A549 (cell line): ENCODE measurements at regions not wholly inside any gene's neighbourhood (a gene's known extent, or its start where the extent isn't known, plus 50 kb on each side); places are given as distances from the start of the nearest gene placed in this dataset.
A peak's percentile ranks its signal among the peaks of the same experiment; 100 is the strongest.

ENCODE experiments used
- ATAC-seq, 2 experiments: fragments of 200-7000 bp in 1 of 2; fragments of >200 bp in 1 of 2; cut with Nextera tagmentation in 1 of 2; cut with Tn5 transposase in 1 of 2; 3 replicates each; pipeline versions ENCODE4 v1.8.0 to v1.9.1; 2018 to 2020; ENCODE audit warnings: mild to moderate bottlenecking in 1 of 2, moderate library complexity in 1 of 2
- CTCF ChIA-PET: fragments of 300-600 bp; sonication (Branson Sonifier 250); formaldehyde crosslinking; extraction: SDS; loops from one replicate; lab custom pipeline; 2021; ENCODE audit warnings: antibody characterized with exemption, inconsistent platforms; lab: Yijun Ruan, JAX
- POLR2A ChIA-PET: fragments of 350-600 bp; formaldehyde crosslinking; extraction: SDS; loops from one replicate; lab custom pipeline; 2021; ENCODE audit warnings: antibody characterized with exemption, inconsistent platforms; lab: Yijun Ruan, JAX
- DNase-seq, 2 experiments: peaks; one replicate each; pipeline versions ENCODE4 v3.0.0 to v3.0.0-alpha.2; 2011 to 2016; ENCODE audit warnings: low read depth in 1 of 2, low spot score in 1 of 2
- FAIRE-seq: peaks from 2 replicates; lab custom pipeline; 2011; peaks lifted over from hg19 to GRCh38; lab: Jason Lieb, UNC
- H3K27ac ChIP-seq, 2 experiments: fragments of >200 bp; sonication (Bioruptor Twin); formaldehyde crosslinking; 3 replicates each; pipeline ENCODE4 v1.5.1; 2016 to 2017
- H3K4me1 ChIP-seq: fragments of >200 bp; sonication (Bioruptor Twin); formaldehyde crosslinking; 3 replicates; pipeline ENCODE4 v1.6.1; 2016
- H3K4me2 ChIP-seq: fragments of >200 bp; sonication (Bioruptor Twin); formaldehyde crosslinking; 3 replicates; pipeline ENCODE4 v1.6.1; 2016
- H3K4me3 ChIP-seq: fragments of >200 bp; sonication (Bioruptor Twin); formaldehyde crosslinking; 3 replicates; pipeline ENCODE4 v1.5.1; 2016
- H3K9me3 ChIP-seq: fragments of >200 bp; sonication (Bioruptor Twin); formaldehyde crosslinking; 3 replicates; pipeline ENCODE4 v1.6.1; 2016
- CBX2 ChIP-seq: fragments of 200-600 bp; sonication (generic); IDR thresholded peaks from 2 replicates; pipeline ENCODE4 v1.6.1; 2016; ENCODE audit warnings: low read depth, mild to moderate bottlenecking, borderline replicate concordance
- CBX8 ChIP-seq: fragments of 200-600 bp; sonication (generic); IDR thresholded peaks from 2 replicates; pipeline ENCODE4 v1.6.1; 2016
- CEBPB ChIP-seq, 2 experiments: fragments of >200 bp in 1 of 2; sonication (Bioruptor Twin) in 1 of 2; formaldehyde crosslinking in 1 of 2; IDR thresholded peaks; 2 replicates each; pipeline ENCODE4 v1.6.1; 2012 to 2016
- CHD4 ChIP-seq: fragments of 200-600 bp; sonication (generic); IDR thresholded peaks from 2 replicates; pipeline ENCODE4 v1.6.1; 2016; ENCODE audit warnings: antibody characterized with exemption, mild to moderate bottlenecking, borderline replicate concordance
- EP300 ChIP-seq, 2 experiments: fragments of >200 bp; sonication (Bioruptor Twin); formaldehyde crosslinking; IDR thresholded peaks; 2 replicates in 1 of 2; 3 replicates in 1 of 2; pipeline ENCODE4 v1.6.1; 2016 to 2017
- FOSB ChIP-seq: fragments of 250-450 bp; sonication (Bioruptor Pico); IDR thresholded peaks from 2 replicates; pipeline ENCODE4 v1.5.0; 2020; ENCODE audit warnings: mild to moderate bottlenecking, moderate library complexity
- GATA3 ChIP-seq: IDR thresholded peaks from 2 replicates; pipeline ENCODE4 v1.6.1; 2012; ENCODE audit warnings: borderline replicate concordance
- HOXA7 ChIP-seq: fragments of 250-450 bp; sonication (Bioruptor Pico); IDR thresholded peaks from 2 replicates; pipeline ENCODE4 v1.5.0; 2020; ENCODE audit warnings: mild to moderate bottlenecking, moderate library complexity
- MAFK ChIP-seq: fragments of 450-650 bp; IDR thresholded peaks from 2 replicates; pipeline ENCODE4 v1.6.1; 2014; ENCODE audit not compliant: partially characterized antibody
- MAZ ChIP-seq: fragments of 150-350 bp; IDR thresholded peaks from 2 replicates; pipeline ENCODE4 v1.6.1; 2014; ENCODE audit warnings: antibody characterized with exemption, low read depth, low read length, borderline replicate concordance
- NFE2L2 ChIP-seq: fragments of 150-350 bp; conservative IDR thresholded peaks from 2 replicates; pipeline ENCODE4 v1.6.1; 2014; ENCODE audit warnings: low read length
- POLR2A ChIP-seq: IDR thresholded peaks from 2 replicates; pipeline ENCODE4 v1.6.1; 2012; ENCODE audit warnings: mild to moderate bottlenecking, low read length
- POLR2AphosphoS2 ChIP-seq: conservative IDR thresholded peaks from 2 replicates; pipeline ENCODE4 v1.6.1; 2012; ENCODE audit warnings: low read length, improper control_type of control experiment, inconsistent platforms
- RAD21 ChIP-seq, 2 experiments: fragments of >200 bp in 1 of 2; sonication (Bioruptor Twin) in 1 of 2; formaldehyde crosslinking in 1 of 2; IDR thresholded peaks in 1 of 2; conservative IDR thresholded peaks in 1 of 2; 2 replicates in 1 of 2; 3 replicates in 1 of 2; pipeline ENCODE4 v1.6.1; 2012 to 2018; ENCODE audit warnings: inconsistent platforms in 1 of 2
- RFX5 ChIP-seq: fragments of 450-650 bp; IDR thresholded peaks from 2 replicates; pipeline ENCODE4 v1.7.1; 2014; ENCODE audit warnings: antibody characterized with exemption, mild to moderate bottlenecking, moderate library complexity
- SMC3 ChIP-seq: fragments of >200 bp; sonication (Bioruptor Twin); formaldehyde crosslinking; IDR thresholded peaks from 3 replicates; pipeline ENCODE4 v1.6.1; 2018; ENCODE audit warnings: inconsistent platforms
- TFCP2L1 ChIP-seq: fragments of 250-450 bp; sonication (Bioruptor Pico); IDR thresholded peaks from 2 replicates; pipeline ENCODE4 v1.5.0; 2021; ENCODE audit warnings: mild to moderate bottlenecking
- TP53 ChIP-seq: fragments of 250-450 bp; sonication (Bioruptor Pico); IDR thresholded peaks from 2 replicates; pipeline ENCODE4 v1.5.0; 2021; ENCODE audit warnings: mild to moderate bottlenecking, moderate library complexity
- ZNF302 ChIP-seq: fragments of 250-450 bp; sonication (Bioruptor Pico); IDR thresholded peaks from 2 replicates; pipeline ENCODE4 v1.9.0; 2021; ENCODE audit warnings: inconsistent platforms, mild to moderate bottlenecking, moderate library complexity
- WGBS: methylation state at CpG from one replicate; pipeline ENCODE4 v1.1.6; 2017; ENCODE audit errors: missing lambda C conversion rate; 5-methylcytosine and 5-hydroxymethylcytosine counted together
- TF ChIP-seq, protein P1 (sequence below): IDR thresholded peaks from 2 replicates; pipeline ENCODE4 v1.6.1; 2012
- TF ChIP-seq, protein P2 (sequence below): fragments of >200 bp; sonication (Bioruptor Twin); formaldehyde crosslinking; IDR thresholded peaks from 2 replicates; pipeline ENCODE4 v1.6.1; 2016
- TF ChIP-seq, protein P3 (sequence below): fragments of >200 bp; sonication (Bioruptor Twin); formaldehyde crosslinking; IDR thresholded peaks from 3 replicates; pipeline ENCODE4 v1.5.1; 2016
- TF ChIP-seq, protein P4 (sequence below): fragments of >200 bp; sonication (Bioruptor Twin); formaldehyde crosslinking; IDR thresholded peaks from 3 replicates; pipeline ENCODE4 v1.6.1; 2016
- TF ChIP-seq, protein P5 (sequence below): fragments of 150-350 bp; IDR thresholded peaks from 2 replicates; pipeline ENCODE4 v1.6.1; 2014; ENCODE audit warnings: low read depth, mild to moderate bottlenecking, low read length
- TF ChIP-seq, protein P6 (sequence below): IDR thresholded peaks from 2 replicates; pipeline ENCODE4 v1.6.1; 2012

DNA sequence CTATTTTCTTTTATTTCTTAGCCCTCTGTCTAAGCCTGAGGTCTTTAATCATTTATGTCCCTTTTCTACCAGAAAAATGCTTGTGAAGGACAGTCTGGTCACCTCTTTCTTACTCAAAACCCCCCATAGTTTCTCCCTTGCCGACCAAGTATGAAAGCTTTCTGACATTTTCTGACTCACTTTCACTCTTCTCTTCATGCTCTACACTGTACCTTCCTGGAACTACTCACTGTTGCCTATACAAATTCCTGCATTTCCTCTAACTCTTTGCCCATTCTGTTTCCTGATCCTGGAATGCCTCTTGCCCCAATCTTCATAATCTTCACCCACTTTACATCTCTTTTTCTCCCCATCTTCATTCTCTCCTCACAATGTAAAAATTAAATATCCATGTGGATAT lies 380.0 kb downstream of the HHIPL2 start (continued):
- TF ChIP-seq, protein P1, sequence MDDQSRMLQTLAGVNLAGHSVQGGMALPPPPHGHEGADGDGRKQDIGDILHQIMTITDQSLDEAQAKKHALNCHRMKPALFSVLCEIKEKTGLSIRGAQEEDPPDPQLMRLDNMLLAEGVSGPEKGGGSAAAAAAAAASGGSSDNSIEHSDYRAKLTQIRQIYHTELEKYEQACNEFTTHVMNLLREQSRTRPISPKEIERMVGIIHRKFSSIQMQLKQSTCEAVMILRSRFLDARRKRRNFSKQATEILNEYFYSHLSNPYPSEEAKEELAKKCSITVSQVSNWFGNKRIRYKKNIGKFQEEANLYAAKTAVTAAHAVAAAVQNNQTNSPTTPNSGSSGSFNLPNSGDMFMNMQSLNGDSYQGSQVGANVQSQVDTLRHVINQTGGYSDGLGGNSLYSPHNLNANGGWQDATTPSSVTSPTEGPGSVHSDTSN = no peak
- TF ChIP-seq CEBPB (IDR thresholded peaks at IDR 0.05) = no peak
- TF ChIP-seq CBX8 = no peak
- no peak for TF ChIP-seq CBX2
- TF ChIP-seq, all 56 proteins: peak for 0

DNA sequence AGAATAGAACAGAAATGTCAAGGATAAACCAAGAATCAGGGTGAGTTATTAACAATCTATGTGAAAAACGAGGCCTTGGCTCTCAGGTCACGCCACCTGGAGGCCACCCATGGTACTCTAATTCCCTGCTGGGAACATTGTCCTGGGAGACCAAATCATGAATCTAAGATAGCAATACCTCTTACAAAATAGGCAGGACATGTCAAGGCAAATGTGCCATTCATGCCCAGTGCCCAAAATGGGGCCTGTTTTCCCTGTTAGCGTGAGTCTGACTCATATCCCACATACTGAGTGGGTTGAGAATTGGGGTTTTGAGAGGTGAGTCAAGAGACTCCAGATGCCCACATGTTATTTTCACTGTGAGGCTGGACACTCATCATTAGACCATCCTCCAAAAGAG lies 380.8 kb downstream of the HHIPL2 start:
- Histone ChIP-seq H3K4me2 (no peak overlapping the region), H3K4me1 (no peaks in the 10 kb centered on the region), H3K9me3 (peaks cover 13% of the 10 kb centered on the region; the same call in 2 of the 3 replicates), H3K4me3 (no peak overlapping the region), H3K27ac (no peak overlapping the region)
- TF ChIP-seq, protein P2, sequence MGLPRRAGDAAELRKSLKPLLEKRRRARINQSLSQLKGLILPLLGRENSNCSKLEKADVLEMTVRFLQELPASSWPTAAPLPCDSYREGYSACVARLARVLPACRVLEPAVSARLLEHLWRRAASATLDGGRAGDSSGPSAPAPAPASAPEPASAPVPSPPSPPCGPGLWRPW = no peak
- peak; percentile 34 to 50; a peak in 3 of 5 replicates for TF ChIP-seq RAD21 (conservative IDR thresholded peaks at IDR 0.05 in 1 of 2, IDR thresholded peaks at IDR 0.05 in 1 of 2)
- peak; percentile 43 for TF ChIP-seq SMC3
- TF ChIP-seq, protein P3, sequence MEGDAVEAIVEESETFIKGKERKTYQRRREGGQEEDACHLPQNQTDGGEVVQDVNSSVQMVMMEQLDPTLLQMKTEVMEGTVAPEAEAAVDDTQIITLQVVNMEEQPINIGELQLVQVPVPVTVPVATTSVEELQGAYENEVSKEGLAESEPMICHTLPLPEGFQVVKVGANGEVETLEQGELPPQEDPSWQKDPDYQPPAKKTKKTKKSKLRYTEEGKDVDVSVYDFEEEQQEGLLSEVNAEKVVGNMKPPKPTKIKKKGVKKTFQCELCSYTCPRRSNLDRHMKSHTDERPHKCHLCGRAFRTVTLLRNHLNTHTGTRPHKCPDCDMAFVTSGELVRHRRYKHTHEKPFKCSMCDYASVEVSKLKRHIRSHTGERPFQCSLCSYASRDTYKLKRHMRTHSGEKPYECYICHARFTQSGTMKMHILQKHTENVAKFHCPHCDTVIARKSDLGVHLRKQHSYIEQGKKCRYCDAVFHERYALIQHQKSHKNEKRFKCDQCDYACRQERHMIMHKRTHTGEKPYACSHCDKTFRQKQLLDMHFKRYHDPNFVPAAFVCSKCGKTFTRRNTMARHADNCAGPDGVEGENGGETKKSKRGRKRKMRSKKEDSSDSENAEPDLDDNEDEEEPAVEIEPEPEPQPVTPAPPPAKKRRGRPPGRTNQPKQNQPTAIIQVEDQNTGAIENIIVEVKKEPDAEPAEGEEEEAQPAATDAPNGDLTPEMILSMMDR = peak; percentile 39
- TF ChIP-seq CBX2 = no peak
- TF ChIP-seq EP300 (IDR thresholded peaks at IDR 0.05) = no peak
- no peak for TF ChIP-seq TFCP2L1
- TF ChIP-seq NFE2L2 = no peak
- TF ChIP-seq MAZ = no peak
- no peak for TF ChIP-seq CEBPB (IDR thresholded peaks at IDR 0.05)
- no peak for TF ChIP-seq RFX5
- TF ChIP-seq MAFK = no peak
- no peak for TF ChIP-seq TP53 (CRISPR knock-in tag)
- ATAC-seq (peak in 1 of 2 experiments; percentile 64; a peak in 2 of 6 replicates), DNase-seq (peak; percentile 22 to 38), FAIRE-seq (no peak)
- CTCF ChIA-PET = interaction anchor here (0.8 to 0.9 kb wide), 4 partner anchors 28 to 689 kb away, joined by 3 to 6 read pairs (median 3); no protein-coding TSS in a partner anchor
- POLR2A ChIA-PET = no interaction called here
- 7% methylated on average over 3 of the region's 3 CpGs for WGBS

DNA sequence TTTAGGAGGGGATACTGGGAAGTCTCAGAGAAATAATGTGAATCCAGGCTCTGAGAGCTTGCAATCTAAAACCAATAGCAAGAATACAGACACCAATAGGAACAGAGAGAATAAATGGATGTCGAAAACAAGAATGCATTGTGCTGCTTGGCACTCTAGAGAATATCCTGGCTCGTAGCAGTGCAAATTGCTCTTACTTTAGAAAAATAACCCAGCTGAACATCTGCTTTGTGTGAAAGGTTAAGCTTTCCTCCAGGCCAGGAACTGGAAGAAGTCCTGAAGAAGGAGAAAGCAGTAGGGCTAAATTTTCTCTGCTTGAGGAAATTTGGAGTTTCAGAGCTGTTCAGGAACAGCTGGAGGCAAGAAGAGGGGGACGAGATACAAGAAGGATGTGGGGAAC lies 382.3 kb downstream of the HHIPL2 start:
- Histone ChIP-seq H3K4me1 (no peaks in the 10 kb centered on the region), H3K4me2 (no peak overlapping the region), H3K27ac (no peak overlapping the region), H3K9me3 (peaks cover 10% of the 10 kb centered on the region; the same call in 2 of the 3 replicates), H3K4me3 (no peak overlapping the region)
- WGBS = 4% methylated on average over 3 of the region's 3 CpGs
- TF ChIP-seq ZNF302 (CRISPR knock-in tag) (no peak), SMC3 (no peak), FOSB (CRISPR knock-in tag) (no peak), GATA3 (no peak), HOXA7 (CRISPR knock-in tag) (no peak), CHD4 (no peak), CEBPB (IDR thresholded peaks at IDR 0.05) (no peak), POLR2AphosphoS2 (no peak), POLR2A (no peak)
- TF ChIP-seq, protein P1 = no peak
- TF ChIP-seq, protein P4, sequence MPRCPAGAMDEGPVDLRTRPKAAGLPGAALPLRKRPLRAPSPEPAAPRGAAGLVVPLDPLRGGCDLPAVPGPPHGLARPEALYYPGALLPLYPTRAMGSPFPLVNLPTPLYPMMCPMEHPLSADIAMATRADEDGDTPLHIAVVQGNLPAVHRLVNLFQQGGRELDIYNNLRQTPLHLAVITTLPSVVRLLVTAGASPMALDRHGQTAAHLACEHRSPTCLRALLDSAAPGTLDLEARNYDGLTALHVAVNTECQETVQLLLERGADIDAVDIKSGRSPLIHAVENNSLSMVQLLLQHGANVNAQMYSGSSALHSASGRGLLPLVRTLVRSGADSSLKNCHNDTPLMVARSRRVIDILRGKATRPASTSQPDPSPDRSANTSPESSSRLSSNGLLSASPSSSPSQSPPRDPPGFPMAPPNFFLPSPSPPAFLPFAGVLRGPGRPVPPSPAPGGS = no peak
- TF ChIP-seq, protein P5, sequence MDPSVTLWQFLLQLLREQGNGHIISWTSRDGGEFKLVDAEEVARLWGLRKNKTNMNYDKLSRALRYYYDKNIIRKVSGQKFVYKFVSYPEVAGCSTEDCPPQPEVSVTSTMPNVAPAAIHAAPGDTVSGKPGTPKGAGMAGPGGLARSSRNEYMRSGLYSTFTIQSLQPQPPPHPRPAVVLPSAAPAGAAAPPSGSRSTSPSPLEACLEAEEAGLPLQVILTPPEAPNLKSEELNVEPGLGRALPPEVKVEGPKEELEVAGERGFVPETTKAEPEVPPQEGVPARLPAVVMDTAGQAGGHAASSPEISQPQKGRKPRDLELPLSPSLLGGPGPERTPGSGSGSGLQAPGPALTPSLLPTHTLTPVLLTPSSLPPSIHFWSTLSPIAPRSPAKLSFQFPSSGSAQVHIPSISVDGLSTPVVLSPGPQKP = no peak
- TF ChIP-seq, protein P6, sequence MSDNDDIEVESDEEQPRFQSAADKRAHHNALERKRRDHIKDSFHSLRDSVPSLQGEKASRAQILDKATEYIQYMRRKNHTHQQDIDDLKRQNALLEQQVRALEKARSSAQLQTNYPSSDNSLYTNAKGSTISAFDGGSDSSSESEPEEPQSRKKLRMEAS = no peak
- CTCF ChIA-PET = interaction anchor here (0.6 to 1.0 kb wide), 3 partner anchors 284 to 622 kb away, joined by 3 to 4 read pairs (median 3); no protein-coding TSS in a partner anchor
- POLR2A ChIA-PET = no interaction called here
- ATAC-seq (no peak), DNase-seq (no peak), FAIRE-seq (no peak)
